GM20000 (cell line): ENCODE measurements at regions not wholly inside any gene's neighbourhood (a gene's known extent, or its start where the extent isn't known, plus 50 kb on each side); places are given as distances from the start of the nearest gene placed in this dataset.

Experiments used
- DNase-seq: peaks from one replicate; pipeline ENCODE4 v3.0.0; 2012; ENCODE audit warnings: low spot score
- CTCF ChIP-seq: IDR thresholded peaks from 2 replicates; pipeline ENCODE4 v1.5.1; 2012; ENCODE audit warnings: mild to moderate bottlenecking, control low read depth; ENCODE audit errors: extremely low read depth, missing control alignments

- TF ChIP-seq CTCF = no peak
- no peak for DNase-seq
These were observed 193.3 kb upstream of the CCND2 start for GRCh38 chr12:4080213-4080612.

- no peak for DNase-seq
- TF ChIP-seq CTCF = no peak
These were observed 199.4 kb upstream of the CCND2 start for GRCh38 chr12:4074129-4074528.

- TF ChIP-seq CTCF = no peak
- DNase-seq = no peak
These were observed 196.4 kb upstream of the PARP11 start for GRCh38 chr12:4069670-4070010.

- TF ChIP-seq CTCF = no peak
These were observed 195.9 kb upstream of the PARP11 start for GRCh38 chr12:4068981-4069669.

GRCh38 chr12:4064008-4064407, 190.8 kb upstream of the PARP11 start:
- DNase-seq = no peak
- no peak for TF ChIP-seq CTCF

More at GRCh38 chr12:4068981-4069669, 195.9 kb upstream of the PARP11 start:
- DNase-seq = no peak

- no peak for TF ChIP-seq CTCF
- no peak for DNase-seq
These were observed 186.8 kb upstream of the PARP11 start for GRCh38 chr12:4059898-4060568.

GRCh38 chr12:4056910-4057845, 184.0 kb upstream of the PARP11 start:
- TF ChIP-seq CTCF = no peak
- DNase-seq = no peak
